Upper lobe of left lung (tissue), 6 donors: ENCODE measurements at regions not wholly inside any gene's neighbourhood (a gene's known extent, or its start where the extent isn't known, plus 50 kb on each side); places are given as distances from the start of the nearest gene placed in this dataset.

Experiments
- ATAC-seq, 2 donors: fragments of 200-7000 bp; cut with Tn5 transposase; one replicate each; pipeline ENCODE4 v1.9.1; 2022; ENCODE audit warnings: mild to moderate bottlenecking in 2 of 2, moderate library complexity in 2 of 2; ENCODE audit not compliant: low FRiP score in 2 of 2
- DNase-seq, 2 donors: peaks; one replicate each; pipeline ENCODE4 v3.0.0-alpha.2; 2019 to 2020
- H3K27ac ChIP-seq, 4 donors: fragments of 200-600 bp; sonication (generic); one replicate each; pipeline ENCODE4 v1.5.1; 2016 to 2019
- H3K27me3 ChIP-seq, 4 donors: fragments of 200-600 bp; sonication (generic); one replicate each; pipeline ENCODE4 v1.5.1; 2017 to 2019
- H3K36me3 ChIP-seq, 4 donors: fragments of 200-600 bp; sonication (generic); one replicate each; pipeline ENCODE4 v1.5.1; 2016 to 2019
- H3K4me1 ChIP-seq, 4 donors: fragments of 200-600 bp; sonication (generic); one replicate each; pipeline ENCODE4 v1.5.1; 2018 to 2019
- H3K4me3 ChIP-seq, 4 donors: fragments of 200-600 bp; sonication (generic); one replicate each; pipeline ENCODE4 v1.5.1; 2017 to 2019; ENCODE audit warnings: mild to moderate bottlenecking in 2 of 4, moderate library complexity in 1 of 4
- H3K9me3 ChIP-seq, 4 donors: fragments of 200-600 bp; sonication (generic); one replicate each; pipeline ENCODE4 v1.5.1; 2018 to 2019
- CTCF ChIP-seq, 6 experiments: fragments of 450-650 bp in 4 of 6; fragments of 200-600 bp in 2 of 6; sonication (generic) in 2 of 6; IDR thresholded peaks; one replicate each; pipeline ENCODE4 v1.5.1; 2016 to 2019; ENCODE audit warnings: antibody characterized with exemption in 6 of 6
- EP300 ChIP-seq, 4 donors: sonication (generic); formaldehyde crosslinking; IDR thresholded peaks; one replicate each; pipeline ENCODE4 v1.5.1; 2017; ENCODE audit warnings: antibody characterized with exemption in 4 of 4, control low read depth in 2 of 4
- POLR2A ChIP-seq, 4 donors: fragments of 450-650 bp; IDR thresholded peaks; one replicate each; pipeline ENCODE4 v1.5.1; 2016 to 2017; ENCODE audit warnings: antibody characterized with exemption in 4 of 4, mild to moderate bottlenecking in 2 of 4
- POLR2AphosphoS5 ChIP-seq, 2 donors: sonication (generic); formaldehyde crosslinking; IDR thresholded peaks; one replicate each; pipeline ENCODE4 v1.5.1; 2017; ENCODE audit warnings: antibody characterized with exemption in 2 of 2
- WGBS, 2 donors: methylation state at CpG; one replicate each; pipeline ENCODE4 v1.1.5; 2017 to 2018; 5-methylcytosine and 5-hydroxymethylcytosine counted together
- donor health status: DM: no; HTN: no; CAD: no; lungs with moderate emphysema.
- donor health status: DM: no; HTN: yes; CAD: no; lungs with severe emphysema.

GRCh38 chr18:78721238-78721875 is 258.3 kb upstream of the SALL3 start:
- Histone ChIP-seq H3K9me3 (no peaks in the 10 kb centered on the region), H3K27me3 (no peaks in the 10 kb centered on the region), H3K36me3 (no peaks in the 10 kb centered on the region), H3K4me1 (no peaks in the 10 kb centered on the region), H3K27ac (no peak overlapping the region), H3K4me3 (no peak overlapping the region)
- DNase-seq (no peak), ATAC-seq (peak in 1 of 2 donors; percentile 6)
- TF ChIP-seq CTCF (IDR thresholded peaks at IDR 0.05), result no peak
- TF ChIP-seq POLR2A (IDR thresholded peaks at IDR 0.05), result no peak
- TF ChIP-seq POLR2AphosphoS5 (IDR thresholded peaks at IDR 0.05), result no peak
- no peak for TF ChIP-seq EP300 (IDR thresholded peaks at IDR 0.05)
- 30 to 36% methylated on average over 18 to 22 of the region's 22 CpGs for WGBS, 2 donors

- Histone ChIP-seq H3K4me1 (no peaks in the 10 kb centered on the region), H3K36me3 (no peaks in the 10 kb centered on the region), H3K4me3 (no peak overlapping the region), H3K9me3 (no peaks in the 10 kb centered on the region), H3K27me3 (no peaks in the 10 kb centered on the region), H3K27ac (no peak overlapping the region)
- TF ChIP-seq EP300 (IDR thresholded peaks at IDR 0.05) (no peak), POLR2A (IDR thresholded peaks at IDR 0.05) (no peak), POLR2AphosphoS5 (IDR thresholded peaks at IDR 0.05) (no peak), CTCF (IDR thresholded peaks at IDR 0.05) (no peak)
- no peak for DNase-seq
- WGBS, 2 donors, result 51 to 58% methylated on average over 9 of the region's 9 CpGs
- no peak for ATAC-seq
Observed at GRCh38 chr18:78721981-78722380, 257.6 kb upstream of the SALL3 start.

GRCh38 chr18:78722386-78722785 is 257.2 kb upstream of the SALL3 start:
- Histone ChIP-seq H3K27me3 (no peaks in the 10 kb centered on the region), H3K9me3 (no peaks in the 10 kb centered on the region), H3K27ac (no peak overlapping the region), H3K4me3 (no peak overlapping the region), H3K36me3 (no peaks in the 10 kb centered on the region), H3K4me1 (no peaks in the 10 kb centered on the region)
- no peak for DNase-seq
- WGBS, 2 donors, result 50 to 58% methylated on average over 10 of the region's 10 CpGs
- no peak for ATAC-seq
- no peak for TF ChIP-seq CTCF (IDR thresholded peaks at IDR 0.05)
- TF ChIP-seq POLR2A (IDR thresholded peaks at IDR 0.05), result no peak
- no peak for TF ChIP-seq POLR2AphosphoS5 (IDR thresholded peaks at IDR 0.05)
- TF ChIP-seq EP300 (IDR thresholded peaks at IDR 0.05), result no peak

- H3K36me3 ChIP-seq, result no peaks in the 10 kb centered on the region
- H3K4me1 ChIP-seq, result no peaks in the 10 kb centered on the region
- no peak for TF ChIP-seq CTCF (IDR thresholded peaks at IDR 0.05)
- TF ChIP-seq EP300 (IDR thresholded peaks at IDR 0.05), result no peak
- TF ChIP-seq POLR2A (IDR thresholded peaks at IDR 0.05), result no peak
- TF ChIP-seq POLR2AphosphoS5 (IDR thresholded peaks at IDR 0.05), result no peak
- H3K4me3 ChIP-seq, result no peak overlapping the region
- no peak for DNase-seq
- no peaks in the 10 kb centered on the region for H3K27me3 ChIP-seq
- ATAC-seq, result no peak
- H3K9me3 ChIP-seq, result no peaks in the 10 kb centered on the region
- WGBS, 2 donors, result 54 to 55% methylated on average over 18 to 20 of the region's 20 CpGs
- H3K27ac ChIP-seq, result no peak overlapping the region
Observed at GRCh38 chr18:78722929-78723710, 256.5 kb upstream of the SALL3 start.
